HG03039 (cell line): ENCODE measurements at regions not wholly inside any gene's neighbourhood (a gene's known extent, or its start where the extent isn't known, plus 50 kb on each side); places are given as distances from the start of the nearest gene placed in this dataset.

Source experiments
- ATAC-seq: cut with Tn5 transposase; IDR thresholded peaks from one replicate; pipeline ENCODE4 v1.9.1; 2021; ENCODE audit warnings: mild to moderate bottlenecking, moderate library complexity; ENCODE audit not compliant: unreplicated experiment

- ATAC-seq, result no peak
Measured at GRCh38 chr9:16960084-16960483, 89.6 kb upstream of the BNC2 start.

- no peak for ATAC-seq
Measured at GRCh38 chr9:16959391-16959790, 88.9 kb upstream of the BNC2 start.

- ATAC-seq, result no peak
Measured at GRCh38 chr9:16954040-16954439, 83.6 kb upstream of the BNC2 start.

DNA sequence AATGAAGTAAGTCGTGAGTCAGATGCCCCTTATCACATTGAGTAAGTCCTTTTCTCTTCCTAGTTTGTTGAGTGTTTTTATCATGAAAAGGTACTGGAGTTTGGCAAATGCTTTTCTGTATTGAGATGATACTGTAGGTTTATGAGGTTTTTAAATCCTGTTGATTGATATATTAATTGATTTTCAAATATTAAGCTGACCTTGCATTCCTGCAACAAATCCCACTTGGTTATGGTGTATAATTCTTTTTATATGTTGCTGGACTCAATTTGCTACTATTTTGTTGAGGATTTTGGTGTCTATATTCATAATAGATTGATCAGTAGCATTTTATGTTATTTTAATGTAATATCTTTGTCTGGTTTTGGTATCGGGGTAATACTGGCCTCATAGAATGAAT is 81.0 kb upstream of the BNC2 start:
- ATAC-seq, result no peak

- no peak for ATAC-seq
Measured at GRCh38 chr9:16950051-16950450, 79.6 kb upstream of the BNC2 start.

DNA sequence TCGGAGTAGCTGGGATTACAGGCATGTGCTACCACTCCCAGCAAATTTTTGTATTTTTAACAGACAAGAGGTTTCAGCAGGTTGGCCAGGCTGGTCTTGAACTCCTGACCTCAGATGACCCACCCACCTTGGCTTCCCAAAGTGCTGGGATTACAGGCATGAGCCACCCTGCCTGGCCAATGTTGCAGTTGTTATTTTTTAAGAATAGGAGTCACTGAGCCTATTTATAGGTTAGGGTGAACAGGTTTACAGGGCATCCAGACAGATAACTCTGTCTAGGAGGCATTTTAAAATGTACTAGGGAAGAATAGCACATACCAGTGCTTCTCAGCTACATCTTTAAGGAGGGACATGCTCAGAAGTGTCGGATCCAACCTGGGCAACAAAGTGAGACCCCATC is 60.1 kb upstream of the BNC2 start:
- ATAC-seq, result no peak

GRCh38 chr9:16928179-16928945 is 57.9 kb upstream of the BNC2 start:
- ATAC-seq, result no peak

DNA sequence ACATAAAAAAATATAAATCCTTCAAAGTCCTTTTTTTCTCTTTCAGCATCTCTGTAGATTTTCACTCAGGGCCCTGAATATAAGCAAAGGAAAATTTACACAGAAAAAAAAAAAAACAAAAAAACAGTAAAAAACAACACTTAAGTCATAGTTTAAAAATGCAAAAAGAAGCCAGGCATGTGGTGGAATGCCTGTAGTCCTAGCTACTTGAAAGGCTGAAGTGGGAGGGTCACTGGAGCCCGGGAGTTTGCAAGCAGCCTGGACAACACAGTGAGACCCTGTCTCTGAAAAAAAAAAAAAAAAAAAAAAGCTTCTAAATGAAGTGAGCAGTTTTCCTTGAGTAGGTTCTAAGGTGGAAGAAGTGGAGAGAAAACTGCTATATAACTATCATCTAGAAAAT is 55.0 kb upstream of the BNC2 start:
- ATAC-seq, result no peak

DNA sequence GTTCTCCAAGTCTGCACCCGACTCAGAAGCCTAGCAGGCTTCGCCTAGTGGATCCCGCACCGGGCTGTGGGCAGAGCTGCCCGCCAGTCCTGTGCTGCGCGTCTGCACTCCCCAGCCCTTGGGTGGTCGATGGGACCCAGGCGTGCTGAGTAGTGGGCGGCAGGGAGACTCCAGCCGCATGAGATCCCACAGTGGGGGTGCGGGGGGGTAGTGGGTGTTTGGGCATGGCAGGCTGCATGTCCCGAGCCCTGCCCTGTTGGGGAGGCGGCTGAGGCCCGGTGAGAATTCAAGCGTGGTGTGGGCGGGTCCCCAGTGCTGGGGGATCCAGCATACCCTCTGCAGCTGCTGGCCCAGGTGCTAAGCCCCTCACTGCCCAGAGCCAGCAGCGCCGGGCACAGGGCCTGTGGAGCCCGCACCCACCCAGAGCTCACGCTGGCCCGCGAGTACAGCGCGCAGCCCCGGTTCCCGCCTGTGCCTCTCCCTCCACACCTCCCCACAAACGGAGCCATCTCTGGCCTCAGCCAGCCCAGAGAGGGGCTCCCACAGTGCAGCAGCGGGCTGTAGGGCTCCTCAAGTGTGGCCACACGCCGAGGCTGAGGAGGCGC is 53.9 kb upstream of the BNC2 start:
- no peak for ATAC-seq

DNA sequence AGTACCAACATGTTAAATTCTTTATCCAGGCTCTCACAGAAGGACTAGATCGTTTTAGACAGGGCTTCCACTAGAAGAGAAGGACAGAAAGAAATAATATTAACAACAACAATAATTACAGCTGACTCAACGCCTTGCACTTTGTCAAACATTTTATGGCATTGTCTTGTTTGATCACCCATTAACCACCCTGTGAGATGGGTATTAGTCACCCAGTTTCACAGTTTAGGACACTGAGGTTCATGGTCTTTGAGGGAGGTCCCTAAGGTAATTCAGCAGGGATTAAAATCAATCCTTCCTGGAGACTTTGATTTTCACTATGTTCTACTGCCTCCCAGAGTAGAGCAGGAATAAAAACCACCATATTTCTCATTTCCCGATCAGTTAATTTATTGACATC is 51.4 kb upstream of the BNC2 start:
- no peak for ATAC-seq
